ENCODE measurements at regions not wholly inside any gene's neighbourhood (a gene's known extent, or its start where the extent isn't known, plus 50 kb on each side); places are given as distances from the start of the nearest gene placed in this dataset.

GRCh38 chr1:213773975-213774374 is 213.8 kb upstream of the PROX1 start:
- TF ChIP-seq RAD21 (IDR thresholded peaks at IDR 0.05; ENCODE audit: low read length) (no peak), SMC3 (IDR thresholded peaks at IDR 0.05; ENCODE audit: low read depth, low read length) (no peak), POLR2A (IDR thresholded peaks at IDR 0.05; ENCODE audit: low read depth, low read length) (no peak), MAFK (IDR thresholded peaks at IDR 0.05; ENCODE audit: low read depth, low read length) (peak; percentile 67), CTCF (conservative IDR thresholded peaks at IDR 0.05; ENCODE audit: low read depth, low read length) (no peak), RCOR1 (IDR thresholded peaks at IDR 0.05; ENCODE audit: insufficient replicate concordance, low read length) (no peak), CEBPB (IDR thresholded peaks at IDR 0.05; ENCODE audit: low read depth, low read length) (no peak), RFX5 (IDR thresholded peaks at IDR 0.05; ENCODE audit: low read depth, low read length) (no peak), BHLHE40 (IDR thresholded peaks at IDR 0.05; ENCODE audit: low read depth, low read length) (no peak), MAZ (IDR thresholded peaks at IDR 0.05; ENCODE audit: borderline replicate concordance, low read depth, low read length) (no peak), USF2 (IDR thresholded peaks at IDR 0.05; ENCODE audit: low read depth, low read length) (no peak), MXI1 (IDR thresholded peaks at IDR 0.05; ENCODE audit: borderline replicate concordance, low read depth, low read length) (no peak)

Measured in IMR-90 (cell line).